ENCODE measurements at regions not wholly inside any gene's neighbourhood (a gene's known extent, or its start where the extent isn't known, plus 50 kb on each side); places are given as distances from the start of the nearest gene placed in this dataset.
"Not testable (repeated sequence)": the region's sequence is repeated elsewhere in the genome, so short reads cannot be mapped to it uniquely, and the experiment has no call there.

- no peak for DNase-seq
Observed at GRCh38 chr2:241984658-241985057, 115.1 kb downstream of the RTP5 start.

- not testable (repeated sequence) for DNase-seq
Observed at GRCh38 chr2:241985161-241985985, 115.8 kb downstream of the RTP5 start.

- no peak for DNase-seq
Observed at GRCh38 chr2:241985986-241986329, 116.4 kb downstream of the RTP5 start.

GRCh38 chr2:241986836-241987641 is 117.5 kb downstream of the RTP5 start:
- DNase-seq = no peak

- no peak for DNase-seq
Observed at GRCh38 chr2:241987726-241988125, 118.2 kb downstream of the RTP5 start.

GRCh38 chr2:241988146-241988545 is 118.6 kb downstream of the RTP5 start:
- DNase-seq = no peak

- no peak for DNase-seq
Observed at GRCh38 chr2:241989074-241989473, 119.5 kb downstream of the RTP5 start.

- DNase-seq = no peak
Observed at GRCh38 chr2:241990466-241990865, 120.9 kb downstream of the RTP5 start.

GRCh38 chr2:241991299-241991698 is 121.8 kb downstream of the RTP5 start:
- no peak for DNase-seq

GRCh38 chr2:241992753-241993152 is 123.2 kb downstream of the RTP5 start:
- no peak for DNase-seq

GRCh38 chr2:241993386-241994005 is 124.0 kb downstream of the RTP5 start:
- no peak for DNase-seq

GRCh38 chr2:241994086-241994485 is 124.6 kb downstream of the RTP5 start:
- no peak for DNase-seq

GRCh38 chr2:241994556-241995213 is 125.2 kb downstream of the RTP5 start:
- DNase-seq = no peak

GRCh38 chr2:241996100-241996499 is 126.6 kb downstream of the RTP5 start:
- no peak for DNase-seq

GRCh38 chr2:241997017-241997416 is 127.5 kb downstream of the RTP5 start:
- no peak for DNase-seq

- no peak for DNase-seq
Observed at GRCh38 chr2:241999184-241999583, 129.7 kb downstream of the RTP5 start.

- no peak for DNase-seq
Observed at GRCh38 chr2:242001853-242002252, 132.3 kb downstream of the RTP5 start.

GRCh38 chr2:242002944-242003343 is 133.4 kb downstream of the RTP5 start:
- DNase-seq = no peak

- no peak for DNase-seq
Observed at GRCh38 chr2:242004223-242004901, 134.8 kb downstream of the RTP5 start.

GRCh38 chr2:242004902-242005230 is 135.3 kb downstream of the RTP5 start:
- DNase-seq = no peak

GRCh38 chr2:242006091-242006634 is 136.6 kb downstream of the RTP5 start:
- DNase-seq = not testable (repeated sequence)

- DNase-seq = not testable (repeated sequence)
Observed at GRCh38 chr2:242008908-242009307, 139.4 kb downstream of the RTP5 start.

Measured in NCI-H1092 (cell line).